Osteocyte (in vitro differentiated cells): ENCODE measurements at regions not wholly inside any gene's neighbourhood (a gene's known extent, or its start where the extent isn't known, plus 50 kb on each side); places are given as distances from the start of the nearest gene placed in this dataset.
A peak's percentile ranks its signal among the peaks of the same experiment; 100 is the strongest.

ENCODE experiments used
- DNase-seq: peaks from one replicate; pipeline ENCODE4 v3.0.0; 2021; ENCODE audit warnings: mixed read lengths; ENCODE audit not compliant: unreplicated experiment; ENCODE audit errors: extremely low spot score
- H3K27ac Mint-ChIP-seq: one replicate; pipeline ENCODE4 v1.8.0; 2021; ENCODE audit warnings: mild to moderate bottlenecking, mixed read lengths; ENCODE audit not compliant: unreplicated experiment
- H3K27me3 Mint-ChIP-seq: one replicate; pipeline ENCODE4 v1.8.0; 2021; ENCODE audit warnings: mixed read lengths; ENCODE audit not compliant: unreplicated experiment
- H3K36me3 Mint-ChIP-seq: one replicate; pipeline ENCODE4 v1.8.0; 2021; ENCODE audit warnings: mixed read lengths; ENCODE audit not compliant: unreplicated experiment
- H3K4me1 Mint-ChIP-seq: one replicate; pipeline ENCODE4 v1.8.0; 2021; ENCODE audit warnings: mixed read lengths; ENCODE audit not compliant: unreplicated experiment
- H3K4me3 Mint-ChIP-seq: one replicate; pipeline ENCODE4 v1.8.0; 2021; ENCODE audit warnings: mild to moderate bottlenecking, moderate library complexity, mixed read lengths; ENCODE audit not compliant: unreplicated experiment
- H3K9me3 Mint-ChIP-seq: one replicate; pipeline ENCODE4 v1.8.0; 2021; ENCODE audit warnings: mixed read lengths; ENCODE audit not compliant: unreplicated experiment
- CTCF ChIP-seq: fragments of 200-600 bp; sonication (generic); IDR thresholded peaks from 2 replicates; pipeline ENCODE4 v1.5.0; 2021; ENCODE audit warnings: antibody characterized with exemption, mild to moderate bottlenecking, moderate library complexity

- no peaks in the 10 kb centered on the region for H3K36me3 Mint-ChIP-seq
- no peaks in the 10 kb centered on the region for H3K27me3 Mint-ChIP-seq
- no peak for DNase-seq
- H3K27ac Mint-ChIP-seq: no peak overlapping the region
- no peak for TF ChIP-seq CTCF
- peaks cover 25% of the 10 kb centered on the region for H3K4me1 Mint-ChIP-seq
- H3K4me3 Mint-ChIP-seq: no peak overlapping the region
- no peaks in the 10 kb centered on the region for H3K9me3 Mint-ChIP-seq
Measured at GRCh38 chr3:110066206-110066605, 728.9 kb upstream of the DPPA4 start.

- H3K27ac Mint-ChIP-seq: peak overlapping the region; percentile 29
- no peak for TF ChIP-seq CTCF
- H3K4me3 Mint-ChIP-seq: no peak overlapping the region
- H3K9me3 Mint-ChIP-seq: no peaks in the 10 kb centered on the region
- H3K4me1 Mint-ChIP-seq: peaks cover 25% of the 10 kb centered on the region
- H3K27me3 Mint-ChIP-seq: no peaks in the 10 kb centered on the region
- no peaks in the 10 kb centered on the region for H3K36me3 Mint-ChIP-seq
- DNase-seq: no peak
Measured at GRCh38 chr3:110067527-110067926, 730.2 kb upstream of the DPPA4 start.

GRCh38 chr3:110069761-110070160 is 732.4 kb upstream of the DPPA4 start:
- Mint-ChIP-seq H3K27me3 (no peaks in the 10 kb centered on the region), H3K4me3 (no peak overlapping the region), H3K9me3 (no peaks in the 10 kb centered on the region), H3K27ac (peak overlapping the region; percentile 70), H3K36me3 (no peaks in the 10 kb centered on the region), H3K4me1 (peaks cover 23% of the 10 kb centered on the region)
- DNase-seq: no peak
- TF ChIP-seq CTCF: no peak

- no peak for TF ChIP-seq CTCF
- Mint-ChIP-seq H3K4me3 (no peak overlapping the region), H3K27me3 (no peaks in the 10 kb centered on the region), H3K27ac (peak overlapping the region; percentile 70), H3K4me1 (peaks cover 20% of the 10 kb centered on the region), H3K9me3 (no peaks in the 10 kb centered on the region), H3K36me3 (no peaks in the 10 kb centered on the region)
- DNase-seq: no peak
Measured at GRCh38 chr3:110070161-110070916, 733.0 kb upstream of the DPPA4 start.

GRCh38 chr3:110074095-110074494 is 736.7 kb upstream of the DPPA4 start:
- Mint-ChIP-seq H3K27ac (no peak overlapping the region), H3K27me3 (no peaks in the 10 kb centered on the region), H3K4me3 (no peak overlapping the region), H3K9me3 (no peaks in the 10 kb centered on the region), H3K4me1 (peaks cover 7% of the 10 kb centered on the region), H3K36me3 (no peaks in the 10 kb centered on the region)
- no peak for TF ChIP-seq CTCF
- no peak for DNase-seq
